ENCODE measurements at regions not wholly inside any gene's neighbourhood (a gene's known extent, or its start where the extent isn't known, plus 50 kb on each side); places are given as distances from the start of the nearest gene placed in this dataset.

GRCh38 chr11:8763070-8763685 lies 80.6 kb downstream of the RPL27A start:
- no peak for TF ChIP-seq ZNF565 (CRISPR knock-in tag; conservative IDR thresholded peaks at IDR 0.05; ENCODE audit: low read depth)
- no peak for TF ChIP-seq ZFP30 (CRISPR knock-in tag; IDR thresholded peaks at IDR 0.05)
